Progenitor cell of endocrine pancreas (in vitro differentiated cells): ENCODE measurements at regions not wholly inside any gene's neighbourhood (a gene's known extent, or its start where the extent isn't known, plus 50 kb on each side); places are given as distances from the start of the nearest gene placed in this dataset.

ENCODE experiments used
- DNase-seq: peaks from one replicate; pipeline ENCODE4 v3.0.0; 2021; ENCODE audit warnings: low spot score; ENCODE audit not compliant: unreplicated experiment
- H3K27ac Mint-ChIP-seq: 2 replicates; pipeline ENCODE4 v1.8.0; 2021; ENCODE audit warnings: mild to moderate bottlenecking, moderate library complexity, mixed read lengths
- H3K27me3 Mint-ChIP-seq: 2 replicates; pipeline ENCODE4 v1.8.0; 2021; ENCODE audit warnings: mixed read lengths
- H3K36me3 Mint-ChIP-seq: 2 replicates; pipeline ENCODE4 v1.8.0; 2022; ENCODE audit warnings: mixed read lengths; ENCODE audit not compliant: insufficient read depth
- H3K4me1 Mint-ChIP-seq: 2 replicates; pipeline ENCODE4 v1.8.0; 2021; ENCODE audit warnings: low read depth, mixed read lengths
- H3K4me3 Mint-ChIP-seq: 2 replicates; pipeline ENCODE4 v1.8.0; 2021; ENCODE audit warnings: low read depth, mild to moderate bottlenecking, moderate library complexity, mixed read lengths
- H3K9me3 Mint-ChIP-seq: 2 replicates; pipeline ENCODE4 v1.8.0; 2021; ENCODE audit warnings: low read depth, mixed read lengths
- TF ChIP-seq, protein P1 (sequence below): fragments of 200-600 bp; sonication (generic); IDR thresholded peaks from one replicate; pipeline ENCODE4 v1.5.0; 2021; ENCODE audit warnings: antibody characterized with exemption, mild to moderate bottlenecking; ENCODE audit not compliant: unreplicated experiment

DNA sequence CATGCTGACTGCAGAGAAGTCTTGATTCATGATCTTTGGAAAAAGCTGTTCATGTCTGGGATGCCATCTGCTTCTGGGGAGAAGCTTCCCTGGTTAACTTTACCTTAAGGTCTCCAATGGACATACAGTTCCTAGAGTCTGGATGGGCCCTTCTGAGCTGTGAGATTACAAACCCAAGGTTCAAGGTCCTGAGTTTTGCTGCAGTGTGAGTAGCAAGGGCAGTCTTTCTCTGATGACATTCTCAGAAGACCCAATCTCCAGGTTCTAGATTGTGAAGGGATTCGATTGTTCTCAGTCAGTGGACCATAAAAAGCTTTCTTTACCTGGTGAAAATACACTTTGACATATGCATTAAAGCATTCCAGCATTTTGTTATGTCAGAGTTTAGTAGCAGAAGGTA, 179.2 kb downstream of the AASDH start:
- H3K9me3 Mint-ChIP-seq: peaks cover 3% of the 10 kb centered on the region
- no peaks in the 10 kb centered on the region for H3K4me1 Mint-ChIP-seq
- no peaks in the 10 kb centered on the region for H3K27me3 Mint-ChIP-seq
- no peak for DNase-seq
- H3K27ac Mint-ChIP-seq: no peak overlapping the region
- peaks cover 30% of the 10 kb centered on the region for H3K36me3 Mint-ChIP-seq
- no peak overlapping the region for H3K4me3 Mint-ChIP-seq
- TF ChIP-seq, protein P1, sequence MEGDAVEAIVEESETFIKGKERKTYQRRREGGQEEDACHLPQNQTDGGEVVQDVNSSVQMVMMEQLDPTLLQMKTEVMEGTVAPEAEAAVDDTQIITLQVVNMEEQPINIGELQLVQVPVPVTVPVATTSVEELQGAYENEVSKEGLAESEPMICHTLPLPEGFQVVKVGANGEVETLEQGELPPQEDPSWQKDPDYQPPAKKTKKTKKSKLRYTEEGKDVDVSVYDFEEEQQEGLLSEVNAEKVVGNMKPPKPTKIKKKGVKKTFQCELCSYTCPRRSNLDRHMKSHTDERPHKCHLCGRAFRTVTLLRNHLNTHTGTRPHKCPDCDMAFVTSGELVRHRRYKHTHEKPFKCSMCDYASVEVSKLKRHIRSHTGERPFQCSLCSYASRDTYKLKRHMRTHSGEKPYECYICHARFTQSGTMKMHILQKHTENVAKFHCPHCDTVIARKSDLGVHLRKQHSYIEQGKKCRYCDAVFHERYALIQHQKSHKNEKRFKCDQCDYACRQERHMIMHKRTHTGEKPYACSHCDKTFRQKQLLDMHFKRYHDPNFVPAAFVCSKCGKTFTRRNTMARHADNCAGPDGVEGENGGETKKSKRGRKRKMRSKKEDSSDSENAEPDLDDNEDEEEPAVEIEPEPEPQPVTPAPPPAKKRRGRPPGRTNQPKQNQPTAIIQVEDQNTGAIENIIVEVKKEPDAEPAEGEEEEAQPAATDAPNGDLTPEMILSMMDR: no peak

DNA sequence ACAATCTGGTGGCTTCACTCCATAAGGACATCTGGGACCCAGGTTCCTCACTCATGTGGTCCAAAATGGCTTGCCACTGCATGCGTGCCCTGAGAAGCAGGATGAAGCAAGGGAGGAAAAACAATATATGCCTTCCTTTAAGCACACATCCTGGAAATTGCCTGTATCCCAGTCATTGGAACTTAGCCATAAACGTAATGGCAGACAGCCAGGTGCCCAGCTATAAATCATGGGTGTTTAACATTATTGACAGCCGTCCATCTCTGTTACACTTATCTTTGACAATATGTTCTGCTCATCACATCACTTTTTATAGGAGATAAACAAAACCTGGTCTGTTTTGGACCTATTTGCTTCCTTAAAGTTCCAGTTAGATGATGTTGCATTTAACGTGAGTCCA, 181.0 kb downstream of the AASDH start:
- H3K9me3 Mint-ChIP-seq: peaks cover 2% of the 10 kb centered on the region
- TF ChIP-seq, protein P1: no peak
- no peak overlapping the region for H3K4me3 Mint-ChIP-seq
- no peak overlapping the region for H3K27ac Mint-ChIP-seq
- no peak for DNase-seq
- no peaks in the 10 kb centered on the region for H3K27me3 Mint-ChIP-seq
- H3K36me3 Mint-ChIP-seq: peaks cover 28% of the 10 kb centered on the region
- no peaks in the 10 kb centered on the region for H3K4me1 Mint-ChIP-seq

DNA sequence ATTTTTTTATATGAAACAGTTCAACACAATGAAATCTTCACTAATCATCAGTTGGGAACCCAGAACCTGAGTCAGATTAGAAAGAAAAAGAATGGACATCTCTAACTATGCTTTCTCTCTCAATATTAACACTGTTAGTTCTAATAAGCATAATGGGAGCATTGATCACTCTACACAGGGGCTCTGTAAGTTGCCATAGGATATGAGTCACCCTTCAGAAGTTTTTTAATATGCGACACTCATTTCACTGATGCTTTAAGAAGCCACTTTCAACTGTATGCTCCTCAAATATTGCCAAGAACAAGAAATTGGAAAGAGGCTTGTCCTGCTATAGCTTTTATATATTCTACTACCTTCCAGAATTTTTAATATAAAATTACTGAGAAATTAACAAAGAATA, 187.0 kb downstream of the AASDH start:
- DNase-seq: no peak
- Mint-ChIP-seq H3K9me3 (no peaks in the 10 kb centered on the region), H3K36me3 (peaks cover 20% of the 10 kb centered on the region), H3K27me3 (no peaks in the 10 kb centered on the region), H3K4me1 (no peaks in the 10 kb centered on the region), H3K4me3 (no peak overlapping the region), H3K27ac (no peak overlapping the region)
- TF ChIP-seq, protein P1: no peak

DNA sequence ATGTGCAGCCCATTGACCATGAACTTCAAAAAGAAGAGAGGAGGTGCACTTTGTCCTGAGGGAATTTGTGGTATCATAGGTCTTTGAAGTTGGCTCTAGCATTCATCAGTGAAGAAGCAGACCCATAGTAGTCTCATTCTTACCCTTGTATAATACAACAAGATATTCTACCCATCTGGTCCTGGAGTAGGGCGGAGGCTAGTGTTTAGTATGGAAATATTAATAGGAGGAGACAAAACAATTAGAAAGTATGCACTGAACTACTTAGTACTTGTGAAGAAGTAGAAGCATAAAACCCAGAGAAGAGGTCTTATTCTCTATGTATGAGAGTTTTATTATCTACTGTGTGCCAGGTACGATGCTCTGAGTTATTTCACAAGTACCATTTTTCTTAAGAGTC, 189.0 kb downstream of the AASDH start:
- Mint-ChIP-seq H3K4me1 (no peaks in the 10 kb centered on the region), H3K27me3 (no peaks in the 10 kb centered on the region), H3K9me3 (no peaks in the 10 kb centered on the region), H3K4me3 (no peak overlapping the region), H3K27ac (no peak overlapping the region), H3K36me3 (peaks cover 14% of the 10 kb centered on the region)
- TF ChIP-seq, protein P1: no peak
- DNase-seq: no peak

DNA sequence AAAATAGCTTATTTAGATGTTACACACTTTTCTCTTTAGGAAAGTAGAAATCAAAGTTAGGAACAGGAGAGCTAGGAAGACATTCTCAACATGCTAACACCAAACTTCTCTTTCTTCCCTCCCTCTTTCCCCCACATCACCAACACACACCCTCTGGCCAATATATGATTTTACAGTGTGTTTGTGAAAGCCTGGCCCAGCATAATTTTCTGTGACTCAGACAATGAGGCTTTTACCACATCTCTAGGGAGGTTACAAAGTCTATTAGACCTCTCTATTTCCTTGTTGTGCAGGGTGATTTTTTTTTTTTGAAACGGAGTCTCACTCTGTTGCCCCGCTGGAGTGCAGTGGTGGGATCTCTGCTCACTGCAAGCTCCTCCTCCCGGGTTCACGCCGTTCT, 189.9 kb downstream of the AASDH start:
- Mint-ChIP-seq H3K36me3 (peaks cover 15% of the 10 kb centered on the region), H3K4me1 (no peaks in the 10 kb centered on the region), H3K27me3 (no peaks in the 10 kb centered on the region), H3K9me3 (no peaks in the 10 kb centered on the region), H3K27ac (no peak overlapping the region), H3K4me3 (no peak overlapping the region)
- no peak for DNase-seq
- TF ChIP-seq, protein P1: no peak
